GM12892 (cell line): ENCODE measurements at regions not wholly inside any gene's neighbourhood (a gene's known extent, or its start where the extent isn't known, plus 50 kb on each side); places are given as distances from the start of the nearest gene placed in this dataset.

Experiments used
- POLR2A ChIP-seq: IDR thresholded peaks from 2 replicates; pipeline ENCODE4 v1.6.1; 2011; ENCODE audit warnings: low read depth, low read length, control low read depth
- POLR2AphosphoS5 ChIP-seq: IDR thresholded peaks from 2 replicates; pipeline ENCODE4 v1.6.1; 2011; ENCODE audit warnings: low read depth, low read length, control low read depth
- TAF1 ChIP-seq: IDR thresholded peaks from 2 replicates; pipeline ENCODE4 v1.6.1; 2011; ENCODE audit warnings: low read depth, mild to moderate bottlenecking, control low read depth, low read length, borderline replicate concordance

- TF ChIP-seq POLR2AphosphoS5 (no peak), TAF1 (no peak), POLR2A (no peak)
Observed at GRCh38 chr10:131445623-131446022, 134.1 kb upstream of the TCERG1L start.
